NAMALWA (cell line): ENCODE measurements at regions not wholly inside any gene's neighbourhood (a gene's known extent, or its start where the extent isn't known, plus 50 kb on each side); places are given as distances from the start of the nearest gene placed in this dataset.
"Not testable (repeated sequence)": the region's sequence is repeated elsewhere in the genome, so short reads cannot be mapped to it uniquely, and the experiment has no call there.

Experiments used
- DNase-seq: peaks from one replicate; pipeline ENCODE4 v3.0.0-alpha.2; 2015; ENCODE audit warnings: low spot score

DNA sequence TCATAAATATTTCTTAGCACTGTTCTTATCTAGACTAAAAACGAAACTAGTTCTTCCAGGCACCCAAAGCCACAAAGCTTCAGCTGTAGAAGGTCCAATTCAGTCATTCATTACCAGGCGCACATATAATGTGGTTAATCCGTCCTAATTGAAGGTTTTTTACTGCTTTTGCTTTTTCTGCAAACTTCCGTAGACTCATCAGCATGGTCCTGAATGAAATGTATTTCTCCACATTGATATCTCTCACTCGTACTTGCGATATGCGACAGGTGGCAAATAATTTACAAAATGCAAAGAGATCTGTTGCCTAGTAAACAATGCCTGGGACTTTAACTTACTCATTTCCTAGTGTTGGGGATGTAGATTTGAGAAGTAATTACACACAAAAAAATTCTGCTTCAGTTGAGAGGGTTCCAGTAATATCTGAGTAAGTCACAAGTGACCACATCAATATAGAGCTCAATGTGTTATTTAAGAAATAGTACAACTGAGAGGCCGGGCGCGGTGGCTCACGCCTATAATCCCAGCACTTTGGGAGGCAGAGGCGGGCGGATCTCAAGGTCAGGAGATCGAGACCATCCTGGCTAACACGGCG is 75.0 kb upstream of the MBNL1 start:
- peak; percentile 62 for DNase-seq

DNA sequence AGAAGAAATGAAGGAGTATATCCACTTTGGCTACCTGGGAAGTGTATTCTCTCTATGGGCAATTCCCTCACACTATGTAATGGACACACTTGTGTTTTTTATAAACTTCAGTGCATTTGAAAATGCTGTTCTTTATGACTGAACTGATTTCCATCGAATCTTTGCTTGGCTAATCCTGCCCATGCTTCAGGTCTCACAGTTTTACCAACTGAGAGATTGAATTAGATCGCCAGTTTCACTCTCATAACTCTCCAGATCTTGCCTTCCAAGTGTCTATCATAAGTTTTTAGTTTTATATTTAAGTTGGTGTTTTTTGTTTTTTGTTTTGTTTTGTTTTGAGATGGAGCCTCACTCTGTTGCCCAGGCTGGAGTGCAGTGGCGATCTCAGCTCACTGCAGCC is 73.5 kb upstream of the MBNL1 start:
- peak; percentile 36 for DNase-seq

DNA sequence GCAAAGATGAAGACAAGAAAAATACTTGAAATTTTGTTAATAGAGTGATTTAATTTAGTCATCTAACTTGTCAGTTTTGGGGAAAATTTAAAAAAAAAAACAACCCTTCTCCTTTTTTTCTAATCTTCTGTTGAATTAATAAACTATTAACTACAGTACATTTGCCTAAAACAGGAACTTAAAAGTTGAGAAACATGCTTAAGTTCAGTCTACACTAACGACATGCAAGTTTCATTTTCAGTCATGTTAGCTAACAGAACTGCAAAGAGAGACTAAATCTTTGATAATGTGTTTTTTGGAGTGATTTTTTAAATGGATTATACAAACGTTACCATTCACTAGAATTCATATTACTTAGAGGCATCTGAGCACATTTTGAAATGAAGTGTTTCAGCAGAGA is 71.9 kb upstream of the MBNL1 start:
- DNase-seq = peak; percentile 90

DNA sequence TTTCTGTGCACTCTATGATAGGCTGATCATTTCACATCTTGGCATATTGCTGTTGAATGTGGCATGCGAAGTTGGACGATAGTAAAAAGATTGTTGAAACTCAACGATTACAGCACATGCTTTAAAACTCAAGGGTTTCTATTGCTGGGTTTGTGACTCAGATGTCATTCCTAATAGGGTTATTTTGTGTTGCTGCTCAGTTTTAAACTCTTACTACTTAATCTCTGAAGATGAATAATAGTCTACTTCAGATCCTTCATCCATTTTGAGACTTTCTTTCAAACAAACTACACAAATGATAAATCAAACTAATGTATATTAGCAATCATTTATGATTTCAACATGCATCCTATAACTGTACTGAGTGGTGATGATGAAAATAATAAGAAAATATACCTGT is 71.3 kb upstream of the MBNL1 start:
- DNase-seq = peak; percentile 54

DNA sequence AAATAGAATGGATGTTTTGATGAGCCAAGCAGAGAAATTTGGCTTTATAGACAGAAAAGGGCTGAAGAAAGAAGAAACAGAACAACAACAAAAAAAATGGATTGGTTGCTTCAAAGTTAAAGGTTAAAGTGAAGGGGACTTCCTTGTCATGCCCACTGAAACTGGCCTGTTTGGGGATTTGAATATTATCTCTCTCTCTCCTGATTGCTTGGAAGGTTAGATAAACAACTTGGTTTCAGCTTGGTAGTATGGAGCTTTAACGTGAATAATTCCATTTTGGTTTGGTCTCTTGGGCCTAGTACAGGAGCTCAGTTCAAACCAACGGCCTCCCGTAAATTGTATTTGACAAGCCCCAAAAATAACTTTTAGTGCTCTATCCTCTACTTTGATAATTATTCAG is 70.8 kb upstream of the MBNL1 start:
- DNase-seq = peak; percentile 69

DNA sequence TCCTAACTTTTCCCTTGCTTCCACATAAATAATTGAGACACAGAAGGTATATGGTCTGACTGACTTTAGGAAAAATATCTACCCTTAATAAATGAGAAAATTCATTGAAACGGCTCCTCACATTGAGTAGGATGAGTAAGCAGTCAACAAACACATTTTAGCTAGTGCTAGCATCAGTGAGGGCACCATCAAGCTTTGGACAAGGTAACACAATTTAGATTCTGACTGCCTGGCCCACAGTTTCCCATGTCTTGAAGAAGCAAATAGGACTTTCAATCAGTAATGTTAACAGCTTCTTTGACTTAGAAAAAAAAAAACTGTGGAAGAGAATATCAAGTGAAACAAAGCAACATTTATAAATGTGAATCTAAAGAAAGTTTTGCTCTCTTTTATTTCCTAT is 70.1 kb upstream of the MBNL1 start:
- peak; percentile 60 for DNase-seq

DNA sequence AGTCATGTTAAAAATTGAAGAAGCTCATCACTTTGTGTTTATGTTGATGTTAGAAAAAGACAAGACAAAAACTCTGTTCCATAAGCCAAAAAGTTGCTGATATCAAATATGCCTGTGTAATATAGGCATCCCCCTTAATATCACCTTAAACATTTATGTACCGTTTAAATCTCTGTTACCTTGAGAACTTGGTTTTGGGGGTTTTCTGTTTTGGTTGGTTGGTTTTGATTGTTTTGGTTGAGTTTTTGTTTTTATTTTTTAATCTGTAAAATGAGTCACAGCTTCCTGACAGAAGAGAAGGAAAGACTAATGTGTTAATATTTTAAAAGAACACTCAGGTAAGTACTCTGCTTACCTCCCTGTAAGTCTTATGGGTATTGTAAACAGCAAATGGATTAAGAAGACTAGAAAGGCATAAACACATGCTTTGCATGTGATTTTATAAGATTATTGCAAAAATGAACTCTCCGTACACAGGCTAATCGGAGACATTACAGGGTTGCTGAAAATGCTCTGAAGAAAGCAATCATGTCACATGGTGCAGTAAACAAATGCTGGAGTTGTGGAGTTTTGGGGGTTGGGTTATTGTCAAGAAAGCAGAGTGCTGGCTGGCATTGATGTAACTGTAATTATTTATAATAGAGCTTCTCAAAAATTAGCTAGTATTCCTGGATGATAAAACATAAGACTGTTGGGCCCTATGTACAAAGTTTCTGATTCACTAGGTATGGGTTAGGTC is 69.5 kb upstream of the MBNL1 start:
- DNase-seq = peak; percentile 86

DNA sequence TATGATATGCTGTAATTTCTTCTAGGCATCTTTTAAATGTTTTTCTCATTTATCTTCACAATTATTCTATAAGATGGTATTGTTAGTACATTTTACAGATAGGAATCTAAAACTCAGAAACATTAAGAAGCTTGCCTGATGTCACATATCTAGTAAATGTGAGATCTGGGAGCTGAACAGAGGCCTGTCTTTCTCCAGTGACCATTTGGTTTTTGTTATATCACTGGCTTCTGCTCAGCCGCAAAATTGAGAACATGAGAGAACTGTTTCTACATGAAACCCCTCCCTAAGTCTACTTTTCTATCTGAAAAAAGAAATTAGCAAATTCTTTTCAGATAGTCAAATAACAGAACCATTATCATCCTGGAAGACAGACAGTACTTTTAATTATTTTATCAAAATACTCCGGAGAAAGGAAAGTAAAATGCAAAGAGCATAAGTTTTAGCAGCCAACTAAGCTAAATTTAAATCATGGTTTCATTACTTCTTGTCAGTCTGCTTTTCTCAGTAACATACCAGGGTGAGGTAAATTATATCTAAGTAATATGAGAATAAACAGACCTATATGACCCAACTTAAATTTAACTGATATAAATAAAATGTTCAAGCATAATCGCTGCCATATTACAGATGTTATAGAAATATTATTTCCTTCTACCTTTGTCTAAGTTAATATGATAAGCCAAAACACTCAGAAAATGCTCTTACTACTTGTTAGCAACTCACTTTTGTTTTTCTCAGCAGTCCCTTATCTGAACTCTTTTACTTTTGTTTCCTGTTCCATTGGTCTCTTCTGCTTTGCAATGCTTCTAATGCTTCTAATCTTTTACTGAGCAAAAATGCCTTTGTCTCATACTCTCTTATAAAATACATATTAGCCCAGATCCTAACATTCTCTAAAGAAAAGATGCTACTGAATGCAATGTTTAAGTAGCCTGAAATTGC is 68.0 kb upstream of the MBNL1 start:
- peak; percentile 68 for DNase-seq

DNA sequence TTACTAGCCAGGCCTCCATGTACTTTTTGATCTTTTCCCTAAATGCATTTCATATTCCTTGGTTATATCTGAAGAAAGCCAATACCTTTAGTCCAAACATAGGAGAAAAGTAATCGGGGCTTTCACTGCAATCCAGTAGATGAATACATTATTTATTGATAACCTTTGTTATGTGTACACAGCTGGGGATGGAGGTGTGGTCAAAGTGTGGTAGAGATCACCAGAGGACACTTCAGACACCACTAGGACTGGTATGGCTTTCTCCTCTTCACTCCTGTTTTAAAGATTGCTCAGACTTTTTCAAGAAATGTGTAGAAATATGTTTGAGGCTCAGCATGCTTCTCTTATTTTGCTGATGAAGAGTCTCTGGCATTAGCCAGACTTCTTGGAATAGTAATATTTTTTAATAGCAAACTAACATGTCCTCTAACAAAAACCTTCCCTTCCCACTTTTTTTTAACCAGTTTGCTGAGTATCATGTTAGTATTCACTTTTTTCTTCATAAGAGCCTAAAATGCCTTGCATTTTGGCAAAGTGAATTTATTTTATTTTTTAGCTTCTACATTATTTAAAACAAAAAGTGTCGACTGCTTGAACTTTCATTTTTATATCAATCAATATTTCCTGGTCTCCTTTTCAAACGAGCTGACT is 65.6 kb upstream of the MBNL1 start:
- DNase-seq = peak; percentile 66

DNA sequence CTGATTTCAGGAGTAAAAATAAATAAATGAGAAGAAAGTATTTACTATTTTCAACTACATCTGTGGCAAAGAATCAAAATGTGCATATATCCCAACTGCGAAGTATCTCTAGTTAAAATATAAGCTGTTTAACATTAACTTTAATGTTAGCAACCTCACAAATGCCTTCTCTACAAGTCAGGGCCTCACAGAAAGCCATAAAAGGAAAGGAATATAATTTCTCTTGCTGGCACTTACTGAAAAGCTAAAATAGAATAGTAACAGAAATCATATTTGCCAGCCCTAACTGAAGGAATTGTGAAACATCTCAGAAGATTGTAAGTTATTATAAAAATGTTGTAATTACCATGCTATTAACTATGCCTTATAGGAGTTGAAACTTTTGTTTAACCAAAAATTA is 65.1 kb upstream of the MBNL1 start:
- DNase-seq = peak; percentile 49

DNA sequence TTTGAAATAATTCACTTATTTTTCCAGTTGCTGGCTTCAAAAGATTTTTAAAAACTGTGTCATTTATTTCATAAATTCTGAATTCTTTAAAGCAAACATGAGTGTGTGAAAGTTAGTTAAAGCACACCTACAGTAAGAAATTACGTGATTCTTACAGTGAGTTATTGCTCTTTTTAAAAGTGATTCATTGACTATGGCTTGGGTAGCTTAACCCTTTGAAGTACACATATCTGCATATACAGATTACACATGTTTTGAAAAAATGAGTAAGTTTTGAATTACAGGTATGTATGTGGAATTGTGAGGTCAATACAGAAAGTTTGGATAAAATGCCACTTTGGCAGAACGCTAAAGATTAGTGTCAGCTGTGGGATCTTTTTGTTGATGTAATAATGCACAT is 64.5 kb upstream of the MBNL1 start:
- DNase-seq = peak; percentile 58

DNA sequence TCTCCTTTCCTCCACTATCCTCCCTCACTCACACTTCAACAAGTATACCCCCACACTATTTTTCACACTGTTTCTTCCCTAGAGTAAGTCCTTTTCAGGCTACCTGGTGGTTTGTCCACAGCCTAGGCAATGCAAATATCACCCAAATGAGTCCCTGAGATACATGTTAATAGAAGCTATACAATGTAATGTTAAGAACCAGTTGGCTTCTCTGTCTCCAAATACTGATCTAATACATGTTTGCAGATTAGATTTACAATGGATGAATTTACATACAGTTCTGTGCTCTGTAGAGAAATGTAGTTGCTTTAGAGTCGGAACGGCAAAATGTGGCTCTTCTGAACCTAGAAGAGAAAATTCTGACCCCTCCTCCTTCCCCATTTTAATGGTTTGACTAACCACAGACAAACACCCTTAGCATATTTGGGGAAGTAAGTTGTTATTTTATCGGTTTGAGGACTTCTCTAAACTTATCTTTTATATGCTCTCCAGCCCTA is 63.6 kb upstream of the MBNL1 start:
- peak; percentile 90 for DNase-seq

DNA sequence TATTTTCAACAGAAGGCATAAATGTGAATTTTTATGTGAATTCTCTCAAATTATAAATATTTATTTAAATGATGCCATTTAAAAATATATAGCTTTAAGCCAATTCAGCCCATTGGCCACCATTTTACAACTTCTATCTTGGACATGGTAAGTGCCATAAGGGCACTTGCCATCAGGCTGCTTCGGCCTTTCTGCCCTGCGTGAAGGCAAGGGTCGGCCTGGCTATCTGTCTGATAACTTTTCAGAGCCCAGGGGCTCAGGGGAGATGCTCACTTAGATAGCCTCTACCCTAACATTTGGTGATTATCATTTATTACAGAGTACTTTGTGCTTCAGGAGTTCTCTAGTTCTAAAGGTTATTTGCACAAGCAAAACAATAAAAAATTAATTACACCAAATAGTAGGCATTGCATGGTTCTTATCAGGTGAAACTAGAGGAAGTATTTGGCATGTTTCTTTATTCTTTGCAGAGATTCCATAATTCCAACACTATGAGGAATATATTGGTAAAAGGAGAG is 62.4 kb upstream of the MBNL1 start:
- no peak for DNase-seq

DNA sequence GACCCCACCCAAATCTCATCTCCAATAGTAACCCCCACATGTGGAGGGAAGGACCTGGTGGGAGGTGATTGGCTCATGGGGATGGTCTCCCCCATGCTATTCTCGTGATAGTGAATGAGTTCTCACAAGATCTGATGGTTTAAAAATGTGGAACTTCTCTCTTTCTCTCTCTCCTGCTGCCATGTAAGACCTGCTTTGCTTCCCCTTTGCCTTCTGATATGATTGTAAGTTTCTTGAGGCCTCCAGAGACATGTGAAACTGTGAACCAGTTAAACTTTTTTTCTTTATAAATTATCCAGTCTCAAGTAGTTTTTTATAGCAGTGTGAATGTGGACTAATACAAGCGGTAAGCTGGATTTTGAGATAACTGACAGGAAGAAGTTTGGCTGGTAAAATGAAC is 60.3 kb upstream of the MBNL1 start:
- no peak for DNase-seq

DNA sequence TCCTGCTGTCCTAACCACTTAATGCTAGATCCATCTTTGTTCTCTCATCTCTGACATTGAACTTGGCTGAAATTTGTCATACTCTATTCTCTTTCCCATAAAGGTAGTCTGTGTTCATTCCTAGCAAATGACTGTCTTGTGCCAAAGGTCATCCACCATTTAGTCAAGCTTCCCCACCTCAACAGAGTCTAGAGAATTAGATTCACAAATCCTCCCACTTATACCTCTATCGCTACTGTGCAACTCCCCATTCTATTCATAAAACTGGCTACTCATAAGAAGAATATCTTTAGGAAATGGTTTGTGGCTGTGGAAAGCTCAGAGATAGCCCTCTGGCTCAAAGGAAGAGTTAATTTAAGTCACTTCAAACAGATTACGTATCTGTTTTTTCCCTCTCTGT is 59.7 kb upstream of the MBNL1 start:
- no peak for DNase-seq

DNA sequence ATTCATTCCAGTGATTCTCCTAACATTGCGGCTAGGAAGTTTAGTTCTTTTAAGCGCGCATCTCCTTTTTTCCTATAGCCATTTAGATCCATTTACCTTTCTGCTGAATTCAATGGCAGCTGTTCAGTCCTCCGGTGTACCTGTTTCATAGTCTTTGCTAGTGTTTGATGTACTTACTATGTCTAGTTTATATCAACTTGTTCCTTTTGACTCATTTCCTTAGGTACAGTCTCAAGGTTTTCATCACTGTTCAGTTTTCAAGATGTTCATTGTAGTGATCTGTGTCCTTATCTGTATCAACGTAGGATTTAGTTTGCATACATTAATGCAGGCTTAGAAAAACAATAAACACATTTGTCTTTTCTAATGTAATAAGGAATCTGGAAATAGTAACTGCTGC is 59.0 kb upstream of the MBNL1 start:
- no peak for DNase-seq

DNA sequence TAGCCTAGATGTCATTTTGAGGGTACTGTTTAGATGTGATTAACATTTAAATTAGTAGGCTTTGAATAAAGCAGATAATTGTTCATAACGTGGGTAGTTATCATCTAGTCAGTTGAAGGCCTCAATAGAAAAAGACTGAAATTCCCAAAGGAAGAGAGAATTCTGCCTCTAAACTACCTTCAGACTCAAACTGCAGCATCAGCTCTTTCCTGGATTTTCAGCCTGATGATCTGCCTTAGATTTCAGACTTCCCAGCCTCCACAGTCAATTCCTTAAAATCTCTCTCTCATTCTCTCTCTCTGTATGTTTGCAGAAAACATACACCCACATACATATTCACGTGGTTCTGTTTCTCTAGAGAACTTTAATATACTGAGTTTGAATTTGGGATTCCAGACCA is 58.0 kb upstream of the MBNL1 start:
- no peak for DNase-seq

DNA sequence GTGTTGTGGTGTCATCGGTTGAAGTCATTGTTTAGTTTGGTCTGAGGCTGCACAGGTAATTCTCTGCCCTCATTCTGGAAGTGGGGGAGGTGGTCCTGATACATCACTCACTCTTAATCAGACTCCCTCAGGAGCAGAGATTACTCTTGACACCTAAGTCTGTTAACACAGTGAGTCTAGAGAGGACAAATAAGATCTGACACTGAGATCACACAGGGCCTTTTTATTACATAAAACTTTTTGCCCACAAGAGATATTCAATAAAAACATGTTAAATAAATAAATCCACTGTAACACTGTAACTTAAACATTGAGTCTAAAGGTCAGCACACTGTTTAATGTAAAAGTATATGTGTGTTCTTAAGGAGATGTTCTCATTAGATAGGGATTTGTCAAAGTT is 57.1 kb upstream of the MBNL1 start:
- DNase-seq = no peak

DNA sequence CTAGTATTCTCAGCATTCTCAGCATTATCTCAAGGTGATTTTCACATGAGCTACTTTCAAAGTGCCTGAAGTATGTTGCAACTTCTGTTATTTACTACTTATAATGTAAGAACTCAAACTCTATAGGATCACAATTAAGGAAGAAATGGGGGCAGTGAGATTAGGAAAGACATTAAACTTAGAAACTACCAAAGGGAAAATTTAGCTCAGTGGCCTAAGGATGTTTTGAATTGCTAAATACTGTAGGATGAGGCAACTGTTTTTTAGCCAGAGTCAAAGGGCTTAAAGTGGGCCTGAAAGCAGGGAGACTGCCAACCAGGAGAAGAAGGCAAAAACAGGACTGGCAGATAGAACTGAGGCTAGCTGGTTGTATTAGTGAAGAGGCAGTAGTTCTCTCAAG is 55.5 kb upstream of the MBNL1 start:
- DNase-seq = no peak

DNA sequence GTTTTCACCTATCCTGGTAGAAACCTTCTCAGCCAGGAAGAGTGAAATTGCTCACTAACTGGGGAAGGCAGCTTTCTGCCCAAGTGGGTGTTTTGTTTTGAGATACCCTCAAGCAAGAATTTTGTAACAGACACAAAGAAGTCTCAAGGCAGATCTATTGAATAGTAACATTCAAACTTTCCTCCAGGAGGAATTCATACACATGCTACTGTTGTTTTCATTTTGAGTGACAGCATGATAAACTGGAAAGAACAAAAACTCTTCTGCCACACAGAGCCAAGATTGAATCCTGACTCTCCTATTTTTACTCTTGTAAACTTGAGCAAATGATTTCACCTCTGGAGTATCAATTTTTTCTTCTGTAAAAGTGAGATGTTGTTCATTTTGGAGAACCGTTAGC is 54.8 kb upstream of the MBNL1 start:
- DNase-seq = no peak

DNA sequence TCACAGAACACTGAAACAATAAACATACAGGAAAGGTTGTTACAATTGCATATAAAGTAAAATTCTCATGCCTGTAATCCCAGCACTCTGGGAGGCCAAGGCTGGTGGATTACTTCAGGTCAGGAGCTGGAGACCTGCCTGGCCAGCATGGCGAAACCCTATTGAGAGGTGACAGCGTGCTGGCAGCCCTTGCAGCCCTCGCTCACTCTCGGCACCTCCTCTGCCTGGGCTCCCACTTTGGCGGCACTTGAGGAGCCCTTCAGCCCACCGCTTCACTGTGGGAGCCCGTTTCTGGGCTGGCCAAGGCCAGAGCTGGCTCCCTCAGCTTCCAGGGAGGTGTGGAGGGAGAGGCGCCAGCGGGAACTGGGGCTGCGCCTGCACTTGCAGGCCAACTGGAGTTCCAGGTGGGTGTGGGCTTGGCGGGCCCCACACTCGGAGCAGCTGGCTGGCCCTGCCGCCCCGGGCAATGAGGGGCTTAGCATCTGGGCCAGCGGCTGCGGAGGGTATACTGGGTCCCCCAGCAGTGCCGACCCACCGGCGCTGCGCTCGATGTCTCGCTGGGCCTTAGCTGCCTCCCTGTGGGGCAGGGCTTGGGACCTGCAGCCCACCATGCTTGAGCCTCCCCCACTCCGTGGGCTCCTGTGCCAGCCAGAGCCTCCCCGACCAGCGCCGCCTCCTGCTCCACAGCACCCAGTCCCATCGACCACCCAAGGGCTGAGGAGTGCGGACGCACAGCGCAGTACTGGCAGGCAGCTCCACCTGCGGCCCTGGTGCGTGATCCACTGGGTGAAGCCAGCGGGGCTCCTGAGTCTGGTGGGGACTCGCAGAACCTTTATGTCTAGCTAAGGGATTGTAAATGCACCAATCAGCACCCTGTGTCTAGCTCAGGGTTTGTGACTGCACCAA is 51.5 kb upstream of the MBNL1 start:
- not testable (repeated sequence) for DNase-seq
